GM21737 (cell line): ENCODE measurements at regions not wholly inside any gene's neighbourhood (a gene's known extent, or its start where the extent isn't known, plus 50 kb on each side); places are given as distances from the start of the nearest gene placed in this dataset.

Experiments
- ATAC-seq: cut with Tn5 transposase; IDR thresholded peaks from one replicate; pipeline ENCODE4 v1.9.1; 2021; ENCODE audit warnings: mild to moderate bottlenecking, moderate library complexity; ENCODE audit not compliant: unreplicated experiment

DNA sequence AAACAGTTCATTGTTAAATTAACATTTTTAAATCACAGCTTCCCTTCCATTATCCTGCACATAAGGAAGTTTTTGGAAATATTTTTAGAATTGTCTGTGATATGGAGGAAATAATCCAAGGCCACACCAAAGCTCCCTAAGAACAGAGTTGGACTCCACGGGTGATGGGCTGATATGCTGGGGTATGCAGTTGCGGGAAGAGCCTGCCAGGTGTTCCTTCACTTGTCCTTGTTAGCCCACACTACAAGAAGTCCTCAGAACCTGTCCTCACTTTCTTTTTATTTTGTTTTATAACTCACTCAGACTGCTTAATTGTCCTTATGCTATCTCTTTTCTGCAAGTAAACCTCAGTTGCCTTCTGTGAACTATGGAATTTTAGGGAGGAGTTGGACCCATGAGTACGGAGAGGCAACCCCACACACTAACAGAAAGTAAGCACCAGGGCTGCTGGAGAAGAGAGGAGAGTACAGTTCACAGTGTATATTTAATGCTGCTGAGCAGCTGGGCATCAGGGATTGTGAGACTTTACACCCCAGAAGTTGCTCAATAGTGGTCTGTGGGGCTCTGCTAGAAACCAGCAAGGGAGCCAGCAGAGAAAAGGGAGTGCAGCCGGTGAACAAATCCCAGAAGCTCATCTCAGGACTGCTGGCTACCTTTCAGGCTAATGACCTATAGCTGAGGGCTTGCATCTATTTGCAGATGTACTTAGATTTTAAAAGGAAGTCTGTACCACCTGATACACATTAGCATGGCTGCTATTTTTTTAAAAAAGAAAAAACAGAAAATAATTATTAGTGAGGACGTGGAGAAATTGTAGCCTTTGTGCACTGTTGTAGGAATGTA is 64.6 kb upstream of the FOXN2 start:
- no peak for ATAC-seq

DNA sequence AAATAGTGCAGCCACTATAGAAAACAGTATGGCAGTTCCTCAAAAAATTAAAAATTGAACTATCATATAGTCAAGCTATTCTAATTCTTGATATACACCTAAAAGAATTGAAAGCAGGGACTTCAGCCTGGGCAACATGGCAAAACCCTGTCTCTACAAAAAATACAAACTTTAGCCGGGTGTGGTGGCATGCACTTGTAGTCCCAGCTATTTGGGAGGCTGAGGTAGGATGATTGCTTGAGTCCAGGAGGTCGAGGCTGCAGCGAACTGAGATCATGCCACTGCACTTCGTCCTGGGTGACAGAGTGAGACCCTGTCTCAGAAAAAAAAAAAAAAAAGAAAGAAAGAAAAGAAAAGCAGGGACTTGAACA is 64.0 kb upstream of the FOXN2 start:
- no peak for ATAC-seq

DNA sequence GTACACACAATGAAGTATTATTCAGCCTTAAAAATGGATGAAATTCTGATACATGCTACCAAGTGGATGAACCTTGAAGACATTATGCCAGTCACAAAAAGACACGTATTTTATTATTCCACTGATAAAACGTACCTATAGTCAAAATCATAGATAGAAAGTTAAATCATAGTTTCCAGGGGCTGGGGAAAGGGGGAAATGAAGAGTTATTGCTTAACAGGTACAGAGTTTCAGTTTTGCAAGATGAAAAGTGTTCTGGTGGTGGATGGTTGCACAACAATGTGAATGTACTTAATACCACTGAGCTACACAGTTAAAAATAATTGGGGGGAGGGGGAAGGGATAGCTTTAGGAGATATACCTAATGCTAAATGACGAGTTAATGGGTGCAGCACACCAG is 63.5 kb upstream of the FOXN2 start:
- peak; percentile 58 for ATAC-seq

DNA sequence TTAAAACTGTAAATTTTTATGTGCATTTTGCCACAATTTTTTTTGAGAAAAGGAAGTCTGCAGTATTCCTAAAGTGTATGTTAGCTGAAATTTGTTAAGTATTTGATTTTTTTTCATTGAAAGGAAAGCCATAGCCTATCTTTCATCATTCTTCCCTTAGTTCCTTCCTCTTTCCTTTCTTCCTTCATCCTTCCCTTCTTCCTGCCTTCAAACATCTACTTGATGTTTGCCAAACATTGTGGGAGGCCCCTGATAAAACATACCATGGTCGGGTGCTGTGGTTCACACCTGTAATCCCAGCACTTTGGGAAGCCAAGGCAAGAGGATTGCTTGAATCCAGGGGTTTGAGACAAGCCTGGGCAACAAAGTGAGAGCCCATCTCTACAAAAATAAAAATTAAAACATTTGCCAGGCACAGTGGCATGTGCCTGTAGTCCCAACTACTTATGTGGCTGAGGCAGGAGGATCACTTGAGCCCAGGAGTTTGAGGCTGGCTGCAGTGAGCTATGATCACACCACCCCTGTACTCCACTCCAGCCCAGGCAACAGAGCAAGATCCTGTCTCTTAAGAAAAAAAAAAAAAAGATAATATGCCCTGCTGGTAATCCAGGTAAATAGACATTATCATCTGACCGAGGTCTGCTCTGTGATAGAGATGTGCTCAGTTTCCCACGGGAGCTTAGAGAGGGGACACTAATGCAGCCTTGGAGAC is 62.9 kb upstream of the FOXN2 start:
- ATAC-seq: no peak

DNA sequence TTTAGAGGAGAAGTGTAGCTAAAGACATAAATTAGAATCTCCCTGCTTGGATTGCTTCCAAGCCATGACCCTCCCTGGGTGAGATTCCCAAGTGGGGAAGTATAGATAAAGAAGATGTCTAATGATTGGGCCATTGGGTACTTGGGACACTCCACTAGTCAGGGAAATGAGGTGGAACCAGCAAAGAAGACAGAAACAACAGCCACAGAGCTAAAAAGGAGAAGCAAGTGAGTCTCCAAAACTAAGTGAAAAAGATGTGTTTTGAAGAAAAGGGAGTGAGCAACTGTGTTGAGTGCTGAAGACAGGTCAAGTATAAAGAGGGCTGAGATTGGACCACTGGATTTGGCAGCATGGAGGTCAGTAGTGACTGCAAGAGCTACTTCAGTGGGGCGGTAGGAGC is 61.2 kb upstream of the FOXN2 start:
- ATAC-seq: no peak

DNA sequence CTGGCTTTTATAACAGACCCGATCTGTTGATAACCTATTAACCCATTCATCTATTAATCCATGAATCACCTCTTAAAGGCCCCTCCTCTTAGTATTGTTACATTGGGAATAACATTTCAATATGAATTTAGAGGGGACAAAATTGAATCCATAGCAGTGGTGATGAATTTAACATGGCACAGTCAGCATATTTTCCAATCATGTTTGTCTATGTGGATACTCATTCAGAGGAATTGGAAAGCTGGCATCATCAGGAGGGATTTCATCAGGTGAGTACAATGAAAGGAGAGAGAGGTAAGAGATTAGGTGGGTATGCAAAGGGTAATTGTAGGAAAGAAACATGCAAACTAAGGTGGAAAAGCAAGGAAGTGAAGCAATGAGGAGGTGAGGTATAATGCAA is 59.6 kb upstream of the FOXN2 start:
- no peak for ATAC-seq

DNA sequence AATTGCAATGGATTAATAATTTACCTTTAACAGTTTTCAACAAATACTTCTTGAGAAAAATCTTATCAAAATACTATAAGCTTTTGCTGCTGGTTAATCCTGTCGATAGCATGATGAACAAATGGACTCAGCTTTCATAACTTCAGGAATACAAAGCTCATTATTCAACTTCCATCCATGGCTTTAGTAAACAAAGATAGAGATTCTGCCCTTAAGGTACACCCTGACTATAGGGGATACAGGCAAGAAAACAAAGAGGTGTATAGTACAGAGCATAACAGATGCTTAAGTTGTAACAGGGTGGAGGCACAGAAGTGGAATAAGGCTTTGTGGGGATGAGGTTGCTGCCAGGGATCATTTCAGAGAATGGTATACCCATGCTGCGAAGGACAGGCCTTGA is 57.0 kb upstream of the FOXN2 start:
- ATAC-seq: no peak

DNA sequence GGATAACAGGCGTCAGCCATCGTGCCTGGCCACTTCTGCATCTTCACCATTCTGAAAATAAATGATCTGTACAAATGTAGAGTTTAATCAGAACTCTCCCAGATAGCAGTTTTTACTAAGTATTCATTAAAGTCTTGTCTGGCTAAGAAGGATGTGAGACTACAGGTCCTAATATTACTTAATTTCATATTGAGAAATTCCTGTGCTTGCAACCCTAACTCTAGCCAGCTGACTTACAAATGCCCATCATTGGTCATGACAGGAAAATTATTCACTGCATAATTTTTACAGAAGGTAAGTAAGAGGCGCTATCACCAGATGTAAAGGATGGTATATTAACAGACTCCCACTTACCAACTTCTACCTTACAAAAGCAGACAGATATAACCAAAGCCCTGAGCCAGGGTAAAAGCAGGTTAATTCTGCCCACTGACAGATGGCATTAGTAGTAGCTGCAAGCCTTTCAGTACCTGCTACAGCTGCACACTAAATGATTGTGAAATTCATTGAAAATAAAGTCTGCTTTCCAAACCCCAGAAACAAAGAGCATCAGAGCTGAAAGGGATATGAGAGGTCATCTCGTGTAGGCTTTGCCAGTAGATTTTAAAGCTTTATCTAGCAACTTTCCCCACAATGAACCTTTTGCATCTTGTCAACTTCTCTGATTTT is 55.9 kb upstream of the FOXN2 start:
- ATAC-seq: no peak

DNA sequence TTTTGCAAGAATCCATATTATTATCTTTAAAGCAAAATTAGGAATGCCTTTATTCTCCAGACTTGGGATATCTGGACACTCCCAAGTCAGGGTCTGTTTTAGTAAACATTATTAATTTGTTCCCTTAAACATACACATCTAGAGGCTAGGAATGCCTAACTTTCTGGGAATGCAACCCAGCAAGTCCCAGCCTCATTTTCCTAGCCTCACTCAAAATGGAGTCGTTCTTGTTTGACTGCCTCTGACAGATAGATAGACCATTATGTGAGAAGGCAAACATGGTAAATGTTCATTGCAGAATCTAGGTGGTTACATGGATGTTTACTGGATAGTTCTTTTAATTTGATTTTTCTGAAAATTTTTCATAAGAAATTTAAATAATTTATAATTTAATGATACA is 54.7 kb upstream of the FOXN2 start:
- no peak for ATAC-seq

DNA sequence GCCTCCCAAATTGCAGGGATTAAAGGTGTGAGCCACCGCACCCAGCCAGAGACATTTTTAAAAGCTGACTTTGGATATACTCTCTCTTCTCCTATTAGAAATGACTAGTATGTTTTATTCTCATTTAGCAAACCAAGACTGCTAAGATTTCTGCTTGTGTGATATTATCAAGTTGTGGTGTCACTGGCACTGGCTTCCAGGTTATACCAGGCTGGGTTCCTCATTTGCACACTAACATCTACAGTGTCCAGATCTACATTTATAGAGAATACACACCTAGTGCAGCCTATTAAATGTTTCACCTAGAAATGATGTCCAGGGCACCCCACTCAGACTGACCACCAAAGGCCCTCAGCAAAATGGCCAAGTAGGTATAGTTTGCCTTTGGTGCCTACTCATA is 49.9 kb upstream of the FOXN2 start:
- ATAC-seq: no peak
